Nephron progenitor cell (in vitro differentiated cells): ENCODE measurements at regions not wholly inside any gene's neighbourhood (a gene's known extent, or its start where the extent isn't known, plus 50 kb on each side); places are given as distances from the start of the nearest gene placed in this dataset.
A peak's percentile ranks its signal among the peaks of the same experiment; 100 is the strongest.

Source experiments
- DNase-seq: peaks from one replicate; pipeline ENCODE4 v3.0.0; 2021
- H3K27ac Mint-ChIP-seq: 2 replicates; pipeline ENCODE4 v1.8.0; 2021; ENCODE audit warnings: mild to moderate bottlenecking, moderate library complexity, mixed read lengths
- H3K27me3 Mint-ChIP-seq: 2 replicates; pipeline ENCODE4 v1.8.0; 2021; ENCODE audit warnings: mild to moderate bottlenecking, low read depth, mixed read lengths; ENCODE audit not compliant: poor library complexity
- H3K36me3 Mint-ChIP-seq: 2 replicates; pipeline ENCODE4 v1.8.0; 2021; ENCODE audit warnings: low read depth, mixed read lengths
- H3K4me1 Mint-ChIP-seq: 2 replicates; pipeline ENCODE4 v1.8.0; 2021; ENCODE audit warnings: mixed read lengths
- H3K4me3 Mint-ChIP-seq: 2 replicates; pipeline ENCODE4 v1.8.0; 2021; ENCODE audit warnings: mild to moderate bottlenecking, moderate library complexity, mixed read lengths
- H3K9me3 Mint-ChIP-seq: 2 replicates; pipeline ENCODE4 v1.8.0; 2021; ENCODE audit warnings: mild to moderate bottlenecking, moderate library complexity, mixed read lengths
- TF ChIP-seq, protein P1 (sequence below): fragments of 200-600 bp; sonication (generic); IDR thresholded peaks from 2 replicates; pipeline ENCODE4 v1.5.0; 2021; ENCODE audit warnings: antibody characterized with exemption

DNA sequence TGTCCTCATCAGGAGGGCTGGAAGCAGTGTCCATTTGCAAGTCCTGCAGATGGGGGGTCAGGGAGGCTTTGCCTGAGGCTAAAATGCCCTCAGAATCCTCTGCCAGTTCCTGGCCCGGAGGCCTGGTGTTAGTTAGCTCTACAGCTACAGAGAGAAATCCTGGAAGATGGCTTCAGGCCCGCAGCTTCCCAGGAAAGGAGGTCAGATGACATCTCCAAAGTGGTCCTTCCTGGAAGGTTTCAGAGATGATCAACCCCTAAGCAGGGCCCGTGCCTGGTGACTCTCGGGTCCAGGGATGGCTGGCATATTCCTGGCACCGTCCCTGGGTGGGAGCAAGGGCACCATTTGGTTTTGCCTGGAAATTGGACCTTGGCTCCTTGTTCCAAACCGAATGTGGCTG lies 959.1 kb downstream of the BRD1 start:
- H3K4me3 Mint-ChIP-seq: no peak overlapping the region
- peaks cover 48% of the 10 kb centered on the region for H3K4me1 Mint-ChIP-seq
- TF ChIP-seq, protein P1, sequence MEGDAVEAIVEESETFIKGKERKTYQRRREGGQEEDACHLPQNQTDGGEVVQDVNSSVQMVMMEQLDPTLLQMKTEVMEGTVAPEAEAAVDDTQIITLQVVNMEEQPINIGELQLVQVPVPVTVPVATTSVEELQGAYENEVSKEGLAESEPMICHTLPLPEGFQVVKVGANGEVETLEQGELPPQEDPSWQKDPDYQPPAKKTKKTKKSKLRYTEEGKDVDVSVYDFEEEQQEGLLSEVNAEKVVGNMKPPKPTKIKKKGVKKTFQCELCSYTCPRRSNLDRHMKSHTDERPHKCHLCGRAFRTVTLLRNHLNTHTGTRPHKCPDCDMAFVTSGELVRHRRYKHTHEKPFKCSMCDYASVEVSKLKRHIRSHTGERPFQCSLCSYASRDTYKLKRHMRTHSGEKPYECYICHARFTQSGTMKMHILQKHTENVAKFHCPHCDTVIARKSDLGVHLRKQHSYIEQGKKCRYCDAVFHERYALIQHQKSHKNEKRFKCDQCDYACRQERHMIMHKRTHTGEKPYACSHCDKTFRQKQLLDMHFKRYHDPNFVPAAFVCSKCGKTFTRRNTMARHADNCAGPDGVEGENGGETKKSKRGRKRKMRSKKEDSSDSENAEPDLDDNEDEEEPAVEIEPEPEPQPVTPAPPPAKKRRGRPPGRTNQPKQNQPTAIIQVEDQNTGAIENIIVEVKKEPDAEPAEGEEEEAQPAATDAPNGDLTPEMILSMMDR: no peak
- DNase-seq: no peak
- H3K36me3 Mint-ChIP-seq: no peaks in the 10 kb centered on the region
- H3K27ac Mint-ChIP-seq: no peak overlapping the region
- H3K27me3 Mint-ChIP-seq: peaks cover 15% of the 10 kb centered on the region
- no peaks in the 10 kb centered on the region for H3K9me3 Mint-ChIP-seq

DNA sequence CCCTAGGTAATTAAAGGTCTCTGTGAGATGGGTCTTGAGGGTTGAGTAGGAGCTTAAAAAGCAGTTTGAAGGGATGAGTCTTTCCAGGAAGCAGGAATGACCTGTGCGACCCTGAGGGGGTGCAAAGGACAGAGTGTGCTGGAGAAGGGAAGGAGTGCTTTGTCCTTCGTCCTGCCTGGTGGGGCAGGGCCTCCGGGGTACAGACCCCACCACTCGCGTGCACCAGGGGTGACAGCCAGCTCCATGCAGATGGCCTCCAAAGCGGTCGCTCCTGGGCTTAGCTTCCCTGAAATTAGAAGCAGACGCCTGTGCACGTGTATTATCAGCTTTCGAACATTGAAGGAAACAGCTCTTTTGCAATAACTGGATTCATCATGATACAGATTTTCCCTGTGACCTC lies 959.8 kb downstream of the BRD1 start:
- DNase-seq: no peak
- H3K4me1 Mint-ChIP-seq: peaks cover 48% of the 10 kb centered on the region

DNA sequence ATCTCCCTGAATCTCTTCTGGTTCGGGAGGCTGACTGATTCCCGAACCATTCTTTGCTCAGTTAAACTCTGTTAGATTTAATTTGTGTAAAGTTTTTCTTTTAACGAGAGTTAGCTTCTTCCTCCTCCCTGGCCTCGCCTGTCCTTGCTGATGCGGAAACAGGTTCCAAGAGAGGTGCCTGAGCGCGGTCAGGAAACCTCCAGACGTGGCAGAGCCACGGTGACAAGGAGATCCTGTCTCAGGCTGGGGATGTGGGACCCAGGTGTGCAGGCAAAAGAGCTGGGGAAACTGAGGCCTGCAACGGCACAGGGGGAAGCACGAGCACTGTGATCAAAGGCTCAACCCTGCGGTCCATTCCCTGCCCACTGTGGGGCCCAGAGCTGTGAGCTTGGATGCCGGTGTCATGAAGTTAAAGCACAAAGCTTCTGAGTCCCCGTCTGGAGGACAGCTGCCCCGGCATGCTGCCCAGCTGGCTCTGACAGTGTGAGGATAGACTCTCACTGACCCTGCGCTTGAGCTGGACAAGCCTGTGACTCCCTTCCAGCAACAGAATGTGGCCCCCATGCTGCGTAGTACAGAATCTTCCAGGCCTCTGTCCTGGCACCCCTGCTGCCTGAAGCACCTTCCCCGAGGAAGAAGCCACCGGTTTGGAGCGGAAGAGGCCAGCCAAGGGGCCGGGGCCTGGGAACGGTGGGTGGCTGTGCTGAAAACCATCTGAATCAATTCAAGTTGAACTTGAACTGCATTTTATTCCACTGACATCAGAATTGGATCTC lies 960.6 kb downstream of the BRD1 start:
- Mint-ChIP-seq H3K4me1 (peaks cover 41% of the 10 kb centered on the region), H3K9me3 (no peaks in the 10 kb centered on the region), H3K4me3 (no peak overlapping the region), H3K27ac (no peak overlapping the region), H3K36me3 (no peaks in the 10 kb centered on the region), H3K27me3 (peaks cover 8% of the 10 kb centered on the region)
- TF ChIP-seq, protein P1: no peak
- DNase-seq: no peak

More for the DNA sequence above, 959.8 kb downstream of the BRD1 start:
- peaks cover 13% of the 10 kb centered on the region for H3K27me3 Mint-ChIP-seq
- TF ChIP-seq, protein P1: no peak
- H3K27ac Mint-ChIP-seq: peak overlapping the region; percentile 72
- H3K4me3 Mint-ChIP-seq: no peak overlapping the region
- no peaks in the 10 kb centered on the region for H3K36me3 Mint-ChIP-seq
- no peaks in the 10 kb centered on the region for H3K9me3 Mint-ChIP-seq

GRCh38 chr22:48864748-48865147 lies 962.9 kb downstream of the BRD1 start:
- Mint-ChIP-seq H3K27me3 (peaks cover 15% of the 10 kb centered on the region), H3K9me3 (no peaks in the 10 kb centered on the region)

GRCh38 chr22:48863965-48864528 lies 963.6 kb downstream of the BRD1 start:
- no peak overlapping the region for H3K27ac Mint-ChIP-seq
- H3K36me3 Mint-ChIP-seq: no peaks in the 10 kb centered on the region
- DNase-seq: no peak
- H3K4me3 Mint-ChIP-seq: no peak overlapping the region
- H3K4me1 Mint-ChIP-seq: peaks cover 41% of the 10 kb centered on the region
- no peaks in the 10 kb centered on the region for H3K9me3 Mint-ChIP-seq
- peaks cover 22% of the 10 kb centered on the region for H3K27me3 Mint-ChIP-seq
- TF ChIP-seq, protein P1: no peak

More at GRCh38 chr22:48864748-48865147, 962.9 kb downstream of the BRD1 start:
- Mint-ChIP-seq H3K36me3 (no peaks in the 10 kb centered on the region), H3K4me3 (no peak overlapping the region), H3K4me1 (peaks cover 41% of the 10 kb centered on the region), H3K27ac (no peak overlapping the region)
- no peak for DNase-seq
- TF ChIP-seq, protein P1: no peak
